ENCODE measurements at regions not wholly inside any gene's neighbourhood (a gene's known extent, or its start where the extent isn't known, plus 50 kb on each side); places are given as distances from the start of the nearest gene placed in this dataset.

DNA sequence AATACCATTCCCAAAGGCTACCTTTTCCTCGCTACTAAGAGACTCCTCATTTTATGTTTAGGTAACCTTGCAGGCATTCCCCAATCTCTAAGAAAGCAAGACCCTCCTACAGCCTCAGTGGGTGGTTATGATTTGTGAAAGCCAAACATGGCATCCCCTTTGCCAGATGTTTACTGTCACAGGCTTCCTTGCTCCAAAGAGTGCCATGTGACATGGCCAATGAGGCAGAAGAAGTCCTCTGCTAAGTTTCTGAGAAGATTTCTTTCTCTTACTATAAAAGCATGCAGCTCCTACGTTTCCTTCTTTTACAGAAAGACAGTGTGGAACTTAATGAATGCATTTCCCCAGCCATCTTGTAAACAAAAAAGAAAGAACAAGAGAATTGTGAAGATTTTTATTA is 688.2 kb downstream of the TBC1D32 start:
- H3K4me3 ChIP-seq (replicated peaks in 1 of 3; ENCODE audit: insufficient read depth in 1 of 3, low read depth in 2 of 3, low read length in 3 of 3): no peak overlapping the region
- CTCF ChIA-PET (ENCODE audit: low intra/inter-chr PET ratio, low total read pairs): no interaction called here
- TF ChIP-seq PITX1 (CRISPR knock-in tag; IDR thresholded peaks at IDR 0.05): no peak
- TF ChIP-seq ASH2L (IDR thresholded peaks at IDR 0.05; ENCODE audit: insufficient read length, low read depth, low read length): no peak
- no peak for TF ChIP-seq ZSCAN9 (CRISPR knock-in tag; IDR thresholded peaks at IDR 0.05; ENCODE audit: borderline replicate concordance)
- TF ChIP-seq ZNF614 (CRISPR knock-in tag; IDR thresholded peaks at IDR 0.05; ENCODE audit: borderline replicate concordance): no peak
- no peak for TF ChIP-seq MATR3 (CRISPR knock-in tag; IDR thresholded peaks at IDR 0.05)
- no peak for TF ChIP-seq ESRRA (CRISPR knock-in tag; IDR thresholded peaks at IDR 0.05; ENCODE audit: low read depth)
- TF ChIP-seq FIP1L1 (IDR thresholded peaks at IDR 0.05; ENCODE audit: borderline replicate concordance, insufficient read depth, low read depth, low read length): no peak
- no peak overlapping the region for H3K4me2 ChIP-seq (ENCODE audit: low read depth, low read length)
- intact Hi-C loops (cut with micrococcal nuclease; ENCODE audit: unreplicated experiment): no loop called here
- H3K9me3 ChIP-seq (ENCODE audit: low read length): peaks cover 3% of the 10 kb centered on the region; the same call in 1 of the 2 replicates
- 2% methylated on average over 2 of the region's 2 CpGs for WGBS (ENCODE audit: low lambda C conversion rate)
- in situ Hi-C loops (cut with HindIII; ENCODE audit: extremely low pct_ligation_motif_present, low pct_unique_long_range_greater_than_20kb): no loop called here
- ATAC-seq (no peak), FAIRE-seq (no peak), DNase-seq (ENCODE audit: low spot score) (no peak)
- POLR2A ChIA-PET: no interaction called here
- no peak overlapping the region for H2AFZ ChIP-seq (ENCODE audit: low read length)
- no peaks in the 10 kb centered on the region for H4K20me1 ChIP-seq (ENCODE audit: insufficient read depth, low read length)
- H3K36me3 ChIP-seq (replicated peaks in 1 of 2; ENCODE audit: control insufficient read depth in 1 of 2, insufficient read depth in 2 of 2, low read length in 2 of 2): no peaks in the 10 kb centered on the region
- no peaks in the 10 kb centered on the region for H3K27me3 ChIP-seq (ENCODE audit: control insufficient read depth in 1 of 2, insufficient read depth in 2 of 2, low read length in 2 of 2)
- H3K27ac ChIP-seq (ENCODE audit: extremely low read length, insufficient read depth, low read length): no peak overlapping the region
- H3K9ac ChIP-seq (ENCODE audit: insufficient read depth, low read depth, low read length): no peak overlapping the region
- no TSS peak for BruUV-seq (replicated peaks)
- no peaks in the 10 kb centered on the region for H3K4me1 ChIP-seq (ENCODE audit: insufficient read depth, low read length)
- H3K79me2 ChIP-seq (ENCODE audit: insufficient read depth, low read length): no peaks in the 10 kb centered on the region

DNA sequence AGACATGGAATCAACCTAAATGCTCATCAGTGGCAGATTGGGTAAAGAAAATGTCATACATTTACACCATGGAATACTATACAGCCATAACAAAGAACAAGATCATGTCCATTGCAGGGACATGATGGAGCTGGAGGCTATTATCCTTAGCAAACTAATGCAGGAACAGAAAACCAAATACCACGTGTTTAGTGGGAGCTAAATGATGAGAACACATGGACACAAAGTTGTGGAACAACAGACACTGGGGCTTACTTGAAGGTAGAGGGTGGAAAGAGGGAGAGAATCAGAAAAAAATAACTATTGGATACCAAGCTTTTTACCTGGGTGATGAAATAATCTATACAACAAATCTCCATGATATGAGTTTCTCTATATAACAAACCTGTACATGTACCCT is 701.3 kb downstream of the TBC1D32 start:
- WGBS (ENCODE audit: low lambda C conversion rate): 0% methylated on average over 1 of the region's 1 CpG
- POLR2A ChIA-PET: no interaction called here

More for the DNA sequence above, 701.3 kb downstream of the TBC1D32 start:
- no peaks in the 10 kb centered on the region for H3K4me1 ChIP-seq (ENCODE audit: insufficient read depth, low read length)
- H3K4me3 ChIP-seq (replicated peaks in 1 of 3; ENCODE audit: insufficient read depth in 1 of 3, low read depth in 2 of 3, low read length in 3 of 3): no peak overlapping the region
- ATAC-seq (no peak), DNase-seq (ENCODE audit: low spot score) (no peak), FAIRE-seq (no peak)
- no peak overlapping the region for H3K27ac ChIP-seq (ENCODE audit: extremely low read length, insufficient read depth, low read length)
- no peaks in the 10 kb centered on the region for H3K36me3 ChIP-seq (replicated peaks in 1 of 2; ENCODE audit: control insufficient read depth in 1 of 2, insufficient read depth in 2 of 2, low read length in 2 of 2)
- in situ Hi-C loops (cut with HindIII; ENCODE audit: extremely low pct_ligation_motif_present, low pct_unique_long_range_greater_than_20kb) (no loop called here), intact Hi-C loops (cut with micrococcal nuclease; ENCODE audit: unreplicated experiment) (no loop called here)
- H3K9ac ChIP-seq (ENCODE audit: insufficient read depth, low read depth, low read length): no peak overlapping the region
- H2AFZ ChIP-seq (ENCODE audit: low read length): no peak overlapping the region
- BruUV-seq (replicated peaks): no TSS peak
- H3K27me3 ChIP-seq (ENCODE audit: control insufficient read depth in 1 of 2, insufficient read depth in 2 of 2, low read length in 2 of 2): no peaks in the 10 kb centered on the region
- no peaks in the 10 kb centered on the region for H4K20me1 ChIP-seq (ENCODE audit: insufficient read depth, low read length)
- H3K4me2 ChIP-seq (ENCODE audit: low read depth, low read length): no peak overlapping the region
- H3K9me3 ChIP-seq (ENCODE audit: low read length): peaks cover 21% of the 10 kb centered on the region
- TF ChIP-seq TGIF2 (CRISPR knock-in tag; IDR thresholded peaks at IDR 0.05): no peak
- TF ChIP-seq ZNF160 (CRISPR knock-in tag; IDR thresholded peaks at IDR 0.05): no peak
- TF ChIP-seq, protein P1, sequence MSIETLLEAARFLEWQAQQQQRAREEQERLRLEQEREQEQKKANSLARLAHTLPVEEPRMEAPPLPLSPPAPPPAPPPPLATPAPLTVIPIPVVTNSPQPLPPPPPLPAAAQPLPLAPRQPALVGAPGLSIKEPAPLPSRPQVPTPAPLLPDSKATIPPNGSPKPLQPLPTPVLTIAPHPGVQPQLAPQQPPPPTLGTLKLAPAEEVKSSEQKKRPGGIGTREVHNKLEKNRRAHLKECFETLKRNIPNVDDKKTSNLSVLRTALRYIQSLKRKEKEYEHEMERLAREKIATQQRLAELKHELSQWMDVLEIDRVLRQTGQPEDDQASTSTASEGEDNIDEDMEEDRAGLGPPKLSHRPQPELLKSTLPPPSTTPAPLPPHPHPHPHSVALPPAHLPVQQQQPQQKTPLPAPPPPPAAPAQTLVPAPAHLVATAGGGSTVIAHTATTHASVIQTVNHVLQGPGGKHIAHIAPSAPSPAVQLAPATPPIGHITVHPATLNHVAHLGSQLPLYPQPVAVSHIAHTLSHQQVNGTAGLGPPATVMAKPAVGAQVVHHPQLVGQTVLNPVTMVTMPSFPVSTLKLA (IDR thresholded peaks at IDR 0.05): peak; percentile 100
- no peak for TF ChIP-seq SP5 (CRISPR knock-in tag; IDR thresholded peaks at IDR 0.05; ENCODE audit: borderline replicate concordance, low read depth)
- CTCF ChIA-PET (ENCODE audit: low intra/inter-chr PET ratio, low total read pairs): no interaction called here
- no peaks in the 10 kb centered on the region for H3K79me2 ChIP-seq (ENCODE audit: insufficient read depth, low read length)
